ENCODE measurements at regions not wholly inside any gene's neighbourhood (a gene's known extent, or its start where the extent isn't known, plus 50 kb on each side); places are given as distances from the start of the nearest gene placed in this dataset.

DNA sequence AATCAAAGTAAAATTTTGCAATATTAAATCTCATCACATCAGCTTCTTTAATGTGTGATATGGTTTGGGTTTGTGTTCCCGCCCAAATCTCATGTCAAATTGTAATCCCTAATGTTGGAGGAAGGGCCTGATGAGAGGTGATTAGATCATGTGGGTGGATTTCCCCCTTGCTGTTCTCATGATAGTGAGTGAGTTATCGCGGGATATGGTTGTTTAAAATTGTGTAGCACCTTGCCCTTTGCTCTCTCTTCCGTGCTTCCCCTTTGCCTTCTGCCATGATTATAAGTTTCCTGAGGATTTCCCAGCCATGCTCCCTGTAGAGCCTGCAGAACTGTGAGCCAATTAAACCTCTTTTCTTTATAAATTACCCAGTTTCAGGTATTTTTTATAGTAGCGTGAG, 131.9 kb downstream of the ZNF326 start:
- TF ChIP-seq, protein P1, sequence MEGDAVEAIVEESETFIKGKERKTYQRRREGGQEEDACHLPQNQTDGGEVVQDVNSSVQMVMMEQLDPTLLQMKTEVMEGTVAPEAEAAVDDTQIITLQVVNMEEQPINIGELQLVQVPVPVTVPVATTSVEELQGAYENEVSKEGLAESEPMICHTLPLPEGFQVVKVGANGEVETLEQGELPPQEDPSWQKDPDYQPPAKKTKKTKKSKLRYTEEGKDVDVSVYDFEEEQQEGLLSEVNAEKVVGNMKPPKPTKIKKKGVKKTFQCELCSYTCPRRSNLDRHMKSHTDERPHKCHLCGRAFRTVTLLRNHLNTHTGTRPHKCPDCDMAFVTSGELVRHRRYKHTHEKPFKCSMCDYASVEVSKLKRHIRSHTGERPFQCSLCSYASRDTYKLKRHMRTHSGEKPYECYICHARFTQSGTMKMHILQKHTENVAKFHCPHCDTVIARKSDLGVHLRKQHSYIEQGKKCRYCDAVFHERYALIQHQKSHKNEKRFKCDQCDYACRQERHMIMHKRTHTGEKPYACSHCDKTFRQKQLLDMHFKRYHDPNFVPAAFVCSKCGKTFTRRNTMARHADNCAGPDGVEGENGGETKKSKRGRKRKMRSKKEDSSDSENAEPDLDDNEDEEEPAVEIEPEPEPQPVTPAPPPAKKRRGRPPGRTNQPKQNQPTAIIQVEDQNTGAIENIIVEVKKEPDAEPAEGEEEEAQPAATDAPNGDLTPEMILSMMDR (IDR thresholded peaks at IDR 0.05), result no peak
- no peak for TF ChIP-seq POLR2A (IDR thresholded peaks at IDR 0.05)

All from transverse colon (tissue), 3 donors.